Fibroblast of the conjunctiva (primary cell): ENCODE measurements at regions not wholly inside any gene's neighbourhood (a gene's known extent, or its start where the extent isn't known, plus 50 kb on each side); places are given as distances from the start of the nearest gene placed in this dataset.

Experiments used
- DNase-seq: peaks from one replicate; pipeline ENCODE4 v3.0.0-alpha.2; 2010; ENCODE audit warnings: low read depth

DNA sequence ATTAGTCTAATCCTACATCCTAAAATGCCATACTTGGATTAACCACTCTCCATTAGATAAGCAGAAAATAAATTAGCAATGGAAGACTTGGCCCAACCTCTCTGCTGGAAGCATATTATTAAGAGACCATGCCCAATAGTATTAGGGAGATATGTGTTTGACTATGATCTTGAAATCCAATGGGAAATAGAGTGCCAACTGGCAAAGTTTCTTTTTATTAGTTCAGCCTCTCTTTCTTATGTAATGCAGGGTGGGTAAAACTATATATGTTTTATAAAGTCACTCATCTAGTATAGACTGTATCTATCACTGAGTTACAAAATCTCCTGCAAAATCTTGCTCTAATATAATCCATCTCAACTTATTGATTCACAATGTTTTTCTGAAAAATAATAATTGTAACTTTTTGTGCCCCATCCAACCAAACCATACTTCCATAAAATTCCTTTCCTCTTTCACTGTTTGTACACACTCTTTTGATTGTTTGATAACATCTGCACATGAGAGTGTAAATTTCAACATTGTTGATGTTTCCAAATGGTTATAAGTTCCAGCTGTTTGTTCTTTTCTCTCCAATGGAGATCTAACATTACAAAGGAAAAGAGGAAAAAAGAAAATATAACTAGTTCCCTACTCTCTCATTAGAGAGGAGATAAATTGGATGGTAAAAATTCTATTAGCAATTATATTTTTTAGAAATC, 408.1 kb upstream of the ADGRL2 start:
- DNase-seq, result no peak

DNA sequence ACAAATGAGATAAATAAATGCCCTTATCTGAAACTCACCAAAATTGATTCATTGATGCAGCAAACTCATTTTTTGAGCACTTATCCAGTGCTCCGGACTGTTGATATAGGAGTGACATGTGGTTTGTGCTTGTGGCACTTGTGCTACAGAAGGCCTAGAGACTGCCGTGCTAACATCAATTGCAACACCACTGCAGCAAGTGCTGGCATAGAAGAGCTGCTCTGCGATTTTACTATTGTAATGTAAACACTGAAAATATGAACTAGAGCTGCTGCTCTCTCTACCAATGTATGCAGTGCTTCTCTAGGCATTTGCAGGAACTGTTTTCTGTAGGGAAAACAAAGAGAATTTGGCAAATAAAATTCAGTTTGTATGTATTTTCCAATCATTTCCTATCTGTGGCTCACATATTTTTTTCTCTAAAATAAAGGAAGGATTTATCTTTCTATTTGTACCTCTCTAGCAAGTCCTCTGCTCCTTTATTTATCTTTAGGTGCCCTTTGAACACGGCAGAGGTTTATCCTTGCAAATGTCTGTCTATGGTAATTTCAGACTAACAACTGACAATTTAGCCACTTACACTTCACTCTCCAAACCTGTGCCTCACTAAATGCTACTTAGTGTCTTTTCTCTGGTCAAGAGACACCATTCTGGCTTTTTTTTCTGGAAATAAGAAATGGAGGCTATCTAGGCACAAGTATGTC, 409.5 kb upstream of the ADGRL2 start:
- DNase-seq, result no peak

GRCh38 chr1:81388435-81388834, 412.3 kb upstream of the ADGRL2 start:
- DNase-seq, result no peak

DNA sequence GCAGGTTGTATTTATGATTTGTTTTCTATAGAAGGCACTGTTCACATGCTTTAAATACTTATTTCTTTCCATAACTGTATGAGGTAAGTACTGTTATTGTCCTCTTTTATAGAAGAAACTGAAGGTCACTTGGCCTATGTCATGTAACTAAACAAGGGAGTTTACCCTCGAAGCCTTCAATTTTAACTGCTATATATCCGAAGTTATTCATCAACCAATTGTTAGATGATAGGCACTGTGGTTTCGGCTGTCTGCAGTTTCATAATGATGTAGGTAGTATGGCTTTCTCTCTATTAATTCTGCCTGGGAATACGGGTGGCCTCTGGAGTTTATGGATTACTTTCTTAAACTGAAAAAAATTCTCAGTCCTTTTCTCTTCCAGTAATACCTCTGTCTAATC, 413.3 kb upstream of the ADGRL2 start:
- no peak for DNase-seq

DNA sequence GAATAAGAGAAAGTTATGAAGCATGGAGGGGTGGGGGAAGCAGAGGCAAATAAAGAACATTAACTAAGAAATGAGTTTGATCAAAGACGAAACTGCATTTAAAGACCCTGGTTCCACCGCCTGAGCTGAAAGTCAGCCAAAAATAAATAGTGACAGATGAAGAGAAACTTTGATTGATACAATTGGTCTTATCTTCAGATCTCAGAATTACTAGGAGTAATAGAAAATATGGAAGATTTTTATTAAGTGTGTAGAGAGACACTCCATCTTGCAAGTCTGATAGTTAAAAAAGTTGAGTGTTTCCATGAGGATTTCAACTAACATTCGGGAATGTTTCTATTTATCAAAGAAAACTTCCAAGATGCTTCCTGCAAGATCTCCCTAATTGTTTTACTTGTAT, 418.2 kb upstream of the ADGRL2 start:
- no peak for DNase-seq

- DNase-seq, result no peak
These were observed 418.9 kb upstream of the ADGRL2 start for GRCh38 chr1:81381881-81382280.

DNA sequence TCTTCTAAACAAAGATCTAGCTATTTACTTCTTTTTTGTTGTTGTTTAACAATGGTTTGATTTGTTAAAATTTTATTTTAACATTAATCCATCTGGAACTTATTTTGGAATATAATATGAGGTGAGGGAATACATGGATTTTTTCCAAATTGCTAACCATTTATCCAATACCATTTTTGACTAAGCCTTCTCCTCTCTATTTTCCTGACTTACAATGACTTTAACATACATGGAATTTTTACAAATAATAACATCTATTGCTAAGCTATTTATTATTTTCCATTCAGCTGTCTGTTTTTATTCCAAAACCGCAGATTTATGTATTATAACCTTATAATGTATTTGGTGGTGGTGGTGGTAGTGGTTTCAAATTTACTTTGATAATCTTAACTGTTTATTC, 420.3 kb upstream of the ADGRL2 start:
- DNase-seq, result no peak

- DNase-seq, result no peak
These were observed 421.3 kb upstream of the ADGRL2 start for GRCh38 chr1:81379430-81379829.

- DNase-seq, result no peak
These were observed 423.3 kb upstream of the ADGRL2 start for GRCh38 chr1:81377406-81377805.

DNA sequence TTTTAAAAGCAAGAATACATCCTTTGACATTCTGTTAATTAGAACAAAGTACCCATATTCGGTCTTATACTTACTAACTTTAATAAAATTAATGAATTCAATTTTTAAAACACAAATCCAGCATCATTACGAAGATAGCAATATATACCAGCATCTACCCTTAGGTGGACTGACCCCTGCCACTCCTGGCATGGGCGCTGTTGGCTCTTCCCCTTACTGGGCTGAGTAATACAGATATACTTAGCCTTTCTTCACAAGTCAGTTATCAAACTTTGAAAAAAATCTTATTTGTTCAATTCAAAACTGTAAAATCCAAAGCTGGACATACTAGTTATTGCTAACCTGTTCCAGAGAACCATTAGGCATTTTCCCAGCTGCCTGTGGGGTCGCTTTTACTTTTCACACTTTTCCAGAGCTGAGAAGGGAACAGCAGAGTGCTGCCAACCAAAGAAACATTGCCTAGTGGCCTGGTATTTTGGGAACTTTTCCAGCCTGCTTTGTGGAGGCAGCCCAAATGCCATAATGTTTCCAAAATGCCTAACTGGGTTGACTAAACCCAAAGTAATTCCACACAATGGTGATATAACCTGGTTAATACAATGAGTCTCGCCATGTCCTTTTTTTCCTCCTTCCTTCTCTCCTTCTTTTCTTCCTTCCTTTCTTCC, 424.7 kb upstream of the ADGRL2 start:
- no peak for DNase-seq

GRCh38 chr1:81374481-81374880, 426.3 kb upstream of the ADGRL2 start:
- DNase-seq, result no peak

- DNase-seq, result no peak
These were observed 428.9 kb upstream of the ADGRL2 start for GRCh38 chr1:81371864-81372263.

- no peak for DNase-seq
These were observed 430.9 kb upstream of the ADGRL2 start for GRCh38 chr1:81369833-81370232.

GRCh38 chr1:81366173-81366572, 434.6 kb upstream of the ADGRL2 start:
- no peak for DNase-seq

- DNase-seq, result no peak
These were observed 436.6 kb upstream of the ADGRL2 start for GRCh38 chr1:81364088-81364487.

DNA sequence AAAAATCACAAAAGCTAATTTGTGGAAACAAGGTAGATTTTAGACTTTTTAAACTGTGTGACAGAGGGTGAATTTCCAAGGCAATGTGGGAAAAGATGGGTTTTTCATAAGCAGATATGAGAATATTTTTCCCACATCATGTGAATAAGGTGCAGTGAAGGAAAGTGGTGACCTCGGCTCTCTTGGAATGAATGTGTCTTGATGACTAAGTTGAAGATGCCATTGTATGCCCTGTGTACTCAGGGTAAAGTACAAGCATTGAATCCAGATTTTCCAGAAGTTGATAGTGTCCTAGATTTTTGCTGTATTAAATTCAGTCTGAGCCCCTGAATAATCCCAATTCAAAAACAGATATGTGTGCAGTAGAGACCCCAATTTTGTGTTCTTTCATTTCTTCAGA, 442.6 kb upstream of the ADGRL2 start:
- no peak for DNase-seq

DNA sequence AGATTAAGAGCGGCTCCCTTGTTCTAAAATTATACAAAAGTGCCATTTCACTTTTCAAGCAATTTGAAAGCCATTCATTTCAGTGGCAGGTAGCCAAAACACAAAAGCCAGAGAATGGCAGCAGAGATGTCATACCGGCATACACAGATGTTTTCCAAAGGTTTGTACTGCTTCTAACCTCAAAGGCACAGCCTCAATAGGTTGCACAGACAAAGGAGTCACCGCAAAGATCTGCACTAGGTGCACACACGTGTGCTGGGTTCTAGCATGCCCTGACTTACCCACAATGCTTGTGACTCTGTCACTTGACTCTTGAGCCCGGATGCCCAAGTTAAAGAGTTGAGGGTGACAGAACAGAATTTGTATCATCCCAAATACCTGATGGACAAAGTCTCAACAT, 448.9 kb upstream of the ADGRL2 start:
- no peak for DNase-seq

GRCh38 chr1:81349194-81349965, 451.4 kb upstream of the ADGRL2 start:
- DNase-seq, result no peak

DNA sequence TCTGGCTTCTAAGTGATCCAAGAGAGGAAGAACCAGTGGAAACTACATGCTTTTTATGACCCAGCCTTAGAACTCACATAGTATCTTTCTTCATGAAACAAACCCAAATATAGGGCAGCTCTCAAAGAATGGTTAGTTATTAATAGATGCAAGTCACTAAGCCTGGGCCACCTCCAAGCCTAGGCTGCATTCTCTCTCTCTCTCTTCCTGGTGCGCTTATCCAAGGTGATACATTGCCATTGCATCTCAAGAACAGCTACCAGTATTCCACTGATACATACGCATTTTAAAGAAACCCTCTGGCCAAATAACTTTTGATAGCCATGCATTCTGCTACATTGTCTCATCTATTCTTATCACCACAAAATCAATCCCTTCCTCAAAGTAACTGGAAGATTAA, 455.6 kb upstream of the ADGRL2 start:
- DNase-seq, result no peak

DNA sequence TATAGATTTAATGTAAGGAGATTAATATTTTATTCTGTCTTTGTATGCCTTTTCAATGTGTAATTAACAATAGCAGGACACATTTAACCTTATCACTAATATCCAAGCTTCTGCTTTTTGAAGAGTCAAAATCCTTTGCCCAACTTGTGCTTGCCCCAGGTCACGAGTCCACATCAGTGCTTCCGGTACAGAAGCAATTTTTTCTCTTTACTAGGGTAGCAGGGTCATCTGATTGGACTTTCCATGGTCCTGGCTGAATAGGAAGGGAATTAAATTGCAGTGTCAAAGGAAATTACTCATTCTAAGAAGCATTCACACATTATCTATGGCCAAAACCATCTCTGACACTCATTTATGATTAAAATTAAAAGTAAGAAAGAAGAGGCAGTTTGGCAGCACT, 460.5 kb upstream of the ADGRL2 start:
- DNase-seq, result no peak

- no peak for DNase-seq
These were observed 463.5 kb upstream of the ADGRL2 start for GRCh38 chr1:81337226-81337625.

GRCh38 chr1:81335876-81336275, 464.9 kb upstream of the ADGRL2 start:
- DNase-seq, result no peak

DNA sequence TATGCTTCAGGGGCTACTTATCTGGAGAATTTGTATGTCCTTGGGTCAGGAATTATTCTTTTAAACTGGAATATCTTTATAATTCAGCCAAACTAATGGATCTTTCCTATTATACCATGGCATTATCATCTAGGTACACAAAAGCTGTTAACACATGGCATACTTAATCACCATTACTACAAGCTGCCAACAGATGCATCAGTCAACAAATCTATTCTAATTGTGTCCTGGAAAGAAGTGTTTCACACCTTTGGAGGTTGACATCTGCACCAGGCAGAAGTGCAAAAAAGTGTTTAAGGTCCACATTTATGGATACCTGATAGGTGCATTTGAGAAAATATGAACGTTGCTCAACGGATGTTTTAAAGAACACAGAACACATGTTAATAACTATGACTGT, 470.2 kb upstream of the ADGRL2 start:
- DNase-seq, result no peak
